Body of pancreas (tissue), 4 donors: ENCODE measurements at regions not wholly inside any gene's neighbourhood (a gene's known extent, or its start where the extent isn't known, plus 50 kb on each side); places are given as distances from the start of the nearest gene placed in this dataset.

Experiments used
- CTCF ChIP-seq, 7 experiments: fragments of 450-650 bp in 4 of 7; fragments of 200-600 bp in 3 of 7; sonication (generic) in 3 of 7; IDR thresholded peaks; one replicate each; pipeline ENCODE4 v1.5.1; 2016 to 2019; ENCODE audit warnings: antibody characterized with exemption in 7 of 7
- POLR2A ChIP-seq, 3 donors: fragments of 450-650 bp; IDR thresholded peaks; one replicate each; pipeline ENCODE4 v1.6.1; 2016; ENCODE audit warnings: antibody characterized with exemption in 3 of 3, mild to moderate bottlenecking in 2 of 3

- no peak for TF ChIP-seq POLR2A (IDR thresholded peaks at IDR 0.05)
- no peak for TF ChIP-seq CTCF (IDR thresholded peaks at IDR 0.05)
These were observed 71.7 kb upstream of the SGK1 start for GRCh38 chr6:134389658-134390057.
